H1 (cell line): ENCODE measurements at regions not wholly inside any gene's neighbourhood (a gene's known extent, or its start where the extent isn't known, plus 50 kb on each side); places are given as distances from the start of the nearest gene placed in this dataset.

Experiments
- CTCF ChIA-PET: fragments of 300-600 bp; sonication (Branson Sonifier 250); formaldehyde crosslinking; loops from one replicate; lab custom pipeline; 2021; ENCODE audit not compliant: partially characterized antibody; lab: Charles Lee
- POLR2A ChIA-PET: fragments of 300-600 bp; sonication (Branson Sonifier 250); formaldehyde crosslinking; loops from one replicate; lab custom pipeline; 2021; ENCODE audit warnings: inconsistent platforms; ENCODE audit not compliant: partially characterized antibody; lab: Charles Lee
- DNase-seq, 2 experiments: peaks; one replicate each; pipeline versions ENCODE4 v3.0.0 to v3.0.0-alpha.2; 2010 to 2022; ENCODE audit warnings: low spot score in 2 of 2, low read depth in 1 of 2, mixed read lengths in 1 of 2
- FAIRE-seq: peaks from 2 replicates; lab custom pipeline; 2011; peaks lifted over from hg19 to GRCh38; lab: Jason Lieb, UNC
- H2AFZ ChIP-seq: 2 replicates; pipeline ENCODE4 v1.8.1; 2012; ENCODE audit warnings: low read length, inconsistent platforms
- H2AK5ac ChIP-seq: 2 replicates; pipeline ENCODE4 v1.6.1; 2013; ENCODE audit warnings: low read depth, low read length
- H2BK120ac ChIP-seq: replicated peaks from 2 replicates; pipeline ENCODE3; 2013; ENCODE audit warnings: low read depth, low read length, inconsistent platforms
- H2BK12ac ChIP-seq: 2 replicates; pipeline ENCODE4 v1.6.1; 2013; ENCODE audit warnings: low read depth, low read length
- H2BK15ac ChIP-seq: 2 replicates; pipeline ENCODE4 v1.6.1; 2013; ENCODE audit warnings: low read length
- H2BK20ac ChIP-seq: 2 replicates; pipeline ENCODE4 v1.6.1; 2013; ENCODE audit warnings: low read length
- H2BK5ac ChIP-seq: 2 replicates; pipeline ENCODE4 v1.6.1; 2013; ENCODE audit warnings: low read depth, low read length
- H3K14ac ChIP-seq: 2 replicates; pipeline ENCODE4 v1.6.1; 2013; ENCODE audit warnings: inconsistent platforms; ENCODE audit not compliant: insufficient read length
- H3K18ac ChIP-seq: 2 replicates; pipeline ENCODE4 v1.6.1; 2013; ENCODE audit warnings: low read length; ENCODE audit errors: extremely low read depth
- H3K23ac ChIP-seq: 2 replicates; pipeline ENCODE4 v1.6.1; 2013; ENCODE audit warnings: inconsistent platforms; ENCODE audit not compliant: insufficient read length
- H3K23me2 ChIP-seq: 2 replicates; pipeline ENCODE4 v1.6.1; 2013; ENCODE audit warnings: low read depth, low read length
- H3K27ac ChIP-seq: 2 replicates; pipeline ENCODE4 v1.6.1; 2011; ENCODE audit warnings: low read depth, low read length, inconsistent platforms
- H3K27me3 ChIP-seq, 4 experiments: replicated peaks in 1 of 4; 1 replicate in 1 of 4; 2 replicates in 3 of 4; pipeline versions ENCODE4 v1.6.1 to v1.8.1; 2011 to 2013; ENCODE audit warnings: low read length in 3 of 4, mild to moderate bottlenecking in 3 of 4, inconsistent platforms in 2 of 4, mixed read lengths in 2 of 4, moderate library complexity in 1 of 4; ENCODE audit not compliant: control insufficient read depth in 3 of 4, insufficient read depth in 3 of 4; ENCODE audit errors: extremely low read depth in 1 of 4
- H3K36me3 ChIP-seq, 4 experiments: 2 replicates each; pipeline versions ENCODE4 v1.6.1 to v1.8.1; 2011 to 2013; ENCODE audit warnings: mild to moderate bottlenecking in 4 of 4, low read length in 3 of 4, moderate library complexity in 2 of 4, control low read depth in 1 of 4, inconsistent platforms in 1 of 4; ENCODE audit not compliant: insufficient read depth in 4 of 4, control insufficient read depth in 2 of 4
- H3K4ac ChIP-seq: replicated peaks from 2 replicates; pipeline ENCODE3; 2013; ENCODE audit warnings: low read length, low read depth, mixed read lengths, inconsistent platforms; ENCODE audit not compliant: insufficient read length
- H3K4me1 ChIP-seq, 4 experiments: replicated peaks in 1 of 4; 1 replicate in 1 of 4; 2 replicates in 3 of 4; pipeline versions ENCODE4 v1.6.1 to v1.8.1; 2011 to 2013; ENCODE audit warnings: low read length in 3 of 4, inconsistent platforms in 2 of 4, mixed read lengths in 1 of 4; ENCODE audit not compliant: insufficient read depth in 4 of 4, control insufficient read depth in 3 of 4
- H3K4me2 ChIP-seq, 2 experiments: 2 replicates each; pipeline versions ENCODE4 v1.6.1 to v1.8.1; 2011 to 2013; ENCODE audit warnings: low read depth in 2 of 2, low read length in 2 of 2, control low read depth in 1 of 2, inconsistent platforms in 1 of 2, mild to moderate bottlenecking in 1 of 2; ENCODE audit not compliant: insufficient read depth in 1 of 2
- H3K4me3 ChIP-seq, 4 experiments: fragments of 200-600, 300-600 bp in 1 of 4; sonication (generic), shearing (Covaris generic), sonication (Bioruptor Twin) in 1 of 4; 2 replicates each; pipeline versions ENCODE4 v1.5.1 to v1.8.1; 2011 to 2016; ENCODE audit warnings: low read length in 4 of 4, low read depth in 3 of 4, control low read depth in 2 of 4, inconsistent platforms in 2 of 4, mild to moderate bottlenecking in 2 of 4, mixed read lengths in 1 of 4, moderate library complexity in 1 of 4; ENCODE audit not compliant: insufficient read depth in 2 of 4; ENCODE audit errors: extremely low read depth in 1 of 4
- H3K56ac ChIP-seq: replicated peaks from 2 replicates; pipeline ENCODE3; 2013; ENCODE audit warnings: low read depth, mild to moderate bottlenecking, mixed read lengths, low read length, inconsistent platforms; ENCODE audit not compliant: insufficient read length
- H3K79me1 ChIP-seq: 2 replicates; pipeline ENCODE4 v1.6.1; 2013; ENCODE audit warnings: low read depth, low read length, control low read depth
- H3K79me2 ChIP-seq, 2 experiments: 2 replicates each; pipeline versions ENCODE4 v1.6.1 to v1.8.1; 2012 to 2013; ENCODE audit warnings: low read length in 2 of 2, mild to moderate bottlenecking in 2 of 2, inconsistent platforms in 1 of 2; ENCODE audit not compliant: insufficient read depth in 2 of 2, control insufficient read depth in 1 of 2
- H3K9ac ChIP-seq, 4 experiments: replicated peaks in 1 of 4; 1 replicate in 1 of 4; 2 replicates in 3 of 4; pipeline versions ENCODE4 v1.6.1 to v1.8.1; 2011 to 2013; ENCODE audit warnings: low read depth in 3 of 4, low read length in 3 of 4, control low read depth in 2 of 4, mild to moderate bottlenecking in 2 of 4, moderate library complexity in 2 of 4, inconsistent platforms in 1 of 4; ENCODE audit errors: extremely low read depth in 1 of 4
- H3K9me3 ChIP-seq, 2 experiments: 2 replicates each; pipeline versions ENCODE4 v1.6.1 to v1.8.1; 2012 to 2013; ENCODE audit warnings: mild to moderate bottlenecking in 2 of 2, moderate library complexity in 2 of 2, control low read depth in 1 of 2, inconsistent platforms in 1 of 2, low read depth in 1 of 2, low read length in 1 of 2, mixed read lengths in 1 of 2; ENCODE audit not compliant: insufficient read depth in 2 of 2
- H4K20me1 ChIP-seq, 2 experiments: replicated peaks in 1 of 2; 2 replicates each; pipeline versions ENCODE3 to v1.8.1; 2011 to 2013; ENCODE audit warnings: inconsistent platforms in 2 of 2, low read length in 2 of 2, mild to moderate bottlenecking in 1 of 2; ENCODE audit not compliant: insufficient read depth in 2 of 2, control insufficient read depth in 1 of 2
- H4K5ac ChIP-seq: 2 replicates; pipeline ENCODE4 v1.6.1; 2013; ENCODE audit warnings: low read length, low read depth, mixed read lengths, inconsistent platforms; ENCODE audit not compliant: insufficient read length
- H4K8ac ChIP-seq: 2 replicates; pipeline ENCODE4 v1.8.0; 2013; ENCODE audit warnings: mild to moderate bottlenecking, moderate library complexity, low read length, inconsistent platforms; ENCODE audit not compliant: insufficient read depth; ENCODE audit errors: extremely low read depth
- H4K91ac ChIP-seq: replicated peaks from 2 replicates; pipeline ENCODE3; 2013; ENCODE audit warnings: low read length, mixed read lengths, inconsistent platforms; ENCODE audit not compliant: insufficient read length
- CBX5 ChIP-seq: fragments of 300-800, 300-1000 bp; sonication (generic); IDR thresholded peaks from 2 replicates; pipeline ENCODE4 v1.7.1; 2016; ENCODE audit warnings: antibody characterized with exemption, low read length, low read depth
- HDAC2 ChIP-seq, 2 experiments: fragments of 300-600 bp in 1 of 2; sonication (generic) in 1 of 2; IDR thresholded peaks; 2 replicates each; pipeline ENCODE4 v1.6.1; 2011 to 2012; ENCODE audit warnings: low read depth in 2 of 2, low read length in 2 of 2, mild to moderate bottlenecking in 2 of 2, moderate library complexity in 2 of 2, borderline replicate concordance in 1 of 2, inconsistent platforms in 1 of 2
- KDM5A ChIP-seq: fragments of 200-600 bp; IDR thresholded peaks from 2 replicates; pipeline ENCODE4 v1.7.1; 2012; ENCODE audit warnings: mild to moderate bottlenecking, low read length, inconsistent platforms, mixed read lengths
- PHF8 ChIP-seq: fragments of 200-600 bp; sonication (generic); conservative IDR thresholded peaks from 2 replicates; pipeline ENCODE4 v1.7.1; 2012; ENCODE audit warnings: low read depth, mild to moderate bottlenecking, inconsistent platforms, low read length, moderate library complexity
- POLR2A ChIP-seq, 2 experiments: IDR thresholded peaks; 1 replicate in 1 of 2; 2 replicates in 1 of 2; pipeline ENCODE4 v1.6.1; 2011; ENCODE audit warnings: low read depth in 2 of 2, low read length in 2 of 2, mild to moderate bottlenecking in 2 of 2; ENCODE audit errors: control extremely low read depth in 1 of 2
- POU5F1 ChIP-seq: IDR thresholded peaks from 2 replicates; pipeline ENCODE4 v1.6.1; 2011; ENCODE audit warnings: low read depth, mild to moderate bottlenecking, low read length, moderate library complexity
- SP2 ChIP-seq: IDR thresholded peaks from 2 replicates; pipeline ENCODE4 v1.6.1; 2012; ENCODE audit warnings: mild to moderate bottlenecking, low read length, inconsistent platforms
- TCF12 ChIP-seq: IDR thresholded peaks from 2 replicates; pipeline ENCODE4 v1.6.1; 2011; ENCODE audit warnings: low read depth, mild to moderate bottlenecking, low read length
- TEAD4 ChIP-seq: IDR thresholded peaks from 2 replicates; pipeline ENCODE4 v1.6.1; 2012; ENCODE audit warnings: low read depth, low read length, inconsistent platforms, mixed read lengths
- WGBS, 2 experiments: shearing (Covaris generic) in 1 of 2; methylation state at CpG; one replicate each; pipeline versions ENCODE4 v1.1.6 to v1.1.7; 2013 to 2015; ENCODE audit warnings: low lambda C conversion rate in 2 of 2, mixed read lengths in 2 of 2, inconsistent platforms in 1 of 2, low coverage in 1 of 2, missing lambda C conversion rate in 1 of 2; ENCODE audit not compliant: insufficient replicate concordance in 2 of 2, insufficient coverage in 1 of 2, insufficient read length in 1 of 2; ENCODE audit errors: extremely low coverage in 1 of 2, missing lambda C conversion rate in 1 of 2; 5-methylcytosine and 5-hydroxymethylcytosine counted together
- TF ChIP-seq, protein P1 (sequence below): IDR thresholded peaks from 2 replicates; pipeline ENCODE4 v1.6.1; 2011; ENCODE audit warnings: low read length, improper control_type of control experiment

DNA sequence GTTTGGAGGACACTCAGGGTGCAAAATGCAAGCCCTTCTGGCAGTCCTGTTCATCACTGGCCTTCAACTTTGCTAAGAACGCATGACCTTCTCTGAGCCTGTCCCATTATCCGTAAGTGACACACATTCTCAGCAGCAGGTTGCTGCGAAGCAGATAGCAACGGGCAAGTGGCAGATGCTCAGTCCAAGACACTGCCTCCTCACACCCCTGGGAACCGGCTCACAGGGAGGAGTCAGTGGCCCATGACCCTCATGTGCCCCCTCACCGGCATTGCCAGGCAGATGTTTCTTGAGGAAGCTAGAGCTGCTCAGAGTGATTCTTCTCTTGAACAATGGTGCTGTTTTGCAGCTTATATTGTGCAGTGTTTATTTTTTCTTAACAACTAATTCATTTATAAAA, 737.2 kb upstream of the HS6ST1 start:
- Histone ChIP-seq H3K23ac (no peak overlapping the region), H4K20me1 (no peaks in the 10 kb centered on the region), H3K4me2 (no peak overlapping the region), H3K79me1 (no peaks in the 10 kb centered on the region), H3K79me2 (no peaks in the 10 kb centered on the region), H2BK5ac (no peak overlapping the region), H2BK120ac (no peak overlapping the region), H2BK20ac (no peak overlapping the region), H3K23me2 (no peaks in the 10 kb centered on the region), H3K4me1 (no peaks in the 10 kb centered on the region), H3K4me3 (no peak overlapping the region), H3K56ac (no peak overlapping the region), H2AFZ (no peak overlapping the region), H4K8ac (no peak overlapping the region), H3K14ac (no peak overlapping the region), H4K91ac (no peak overlapping the region), H2BK15ac (no peak overlapping the region), H2BK12ac (no peak overlapping the region), H3K9me3 (no peaks in the 10 kb centered on the region), H3K4ac (no peak overlapping the region), H4K5ac (no peak overlapping the region), H3K27ac (no peak overlapping the region), H3K36me3 (no peaks in the 10 kb centered on the region), H3K18ac (no peak overlapping the region), H3K9ac (no peak overlapping the region), H3K27me3 (no peaks in the 10 kb centered on the region), H2AK5ac (no peak overlapping the region)
- FAIRE-seq: no peak
- DNase-seq: no peak
- TF ChIP-seq CBX5 (no peak), POU5F1 (no peak), POLR2A (IDR thresholded peaks at IDR 0.05; ENCODE audit: control extremely low read depth in 1 of 2, low read depth in 2 of 2, low read length in 2 of 2) (no peak), HDAC2 (IDR thresholded peaks at IDR 0.05; ENCODE audit: borderline replicate concordance in 1 of 2, low read depth in 2 of 2, low read length in 2 of 2) (no peak), PHF8 (no peak), KDM5A (no peak), SP2 (no peak), TCF12 (no peak), TEAD4 (no peak)
- TF ChIP-seq, protein P1, sequence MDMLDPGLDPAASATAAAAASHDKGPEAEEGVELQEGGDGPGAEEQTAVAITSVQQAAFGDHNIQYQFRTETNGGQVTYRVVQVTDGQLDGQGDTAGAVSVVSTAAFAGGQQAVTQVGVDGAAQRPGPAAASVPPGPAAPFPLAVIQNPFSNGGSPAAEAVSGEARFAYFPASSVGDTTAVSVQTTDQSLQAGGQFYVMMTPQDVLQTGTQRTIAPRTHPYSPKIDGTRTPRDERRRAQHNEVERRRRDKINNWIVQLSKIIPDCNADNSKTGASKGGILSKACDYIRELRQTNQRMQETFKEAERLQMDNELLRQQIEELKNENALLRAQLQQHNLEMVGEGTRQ: no peak
- WGBS, 2 experiments: 88% methylated on average over 6 of the region's 6 CpGs; no CpG with 5 or more reads in 1 of the 2 experiments
- ChIA-PET POLR2A (no interaction called here), CTCF (no interaction called here)
